ENCODE measurements at regions not wholly inside any gene's neighbourhood (a gene's known extent, or its start where the extent isn't known, plus 50 kb on each side); places are given as distances from the start of the nearest gene placed in this dataset.

DNA sequence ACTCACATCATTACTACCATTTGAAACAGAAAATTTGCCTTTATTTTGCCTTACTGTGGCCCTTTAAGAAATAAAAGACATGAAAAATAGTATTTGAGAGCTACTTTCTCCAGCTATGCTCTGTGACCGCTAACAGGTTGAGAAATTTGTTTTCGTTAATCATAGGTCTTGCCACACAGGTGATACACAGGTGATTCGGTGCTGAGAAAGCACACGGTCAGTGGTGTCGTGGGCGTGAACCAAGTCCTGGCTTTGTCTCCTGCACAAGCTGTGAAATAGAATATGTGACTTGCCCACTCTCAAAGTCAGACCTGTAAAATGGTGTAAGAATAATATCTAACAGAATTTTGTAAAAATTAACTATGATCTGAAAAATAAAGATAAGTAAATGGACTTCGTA, 155.3 kb upstream of the SLC39A10 start:
- WGBS, 2 donors: 87 to 92% methylated on average over 7 of the region's 7 CpGs
- TF ChIP-seq POLR2AphosphoS5 (IDR thresholded peaks at IDR 0.05) (no peak), EP300 (IDR thresholded peaks at IDR 0.05) (no peak), POLR2A (IDR thresholded peaks at IDR 0.05) (no peak)
- TF ChIP-seq, protein P1, sequence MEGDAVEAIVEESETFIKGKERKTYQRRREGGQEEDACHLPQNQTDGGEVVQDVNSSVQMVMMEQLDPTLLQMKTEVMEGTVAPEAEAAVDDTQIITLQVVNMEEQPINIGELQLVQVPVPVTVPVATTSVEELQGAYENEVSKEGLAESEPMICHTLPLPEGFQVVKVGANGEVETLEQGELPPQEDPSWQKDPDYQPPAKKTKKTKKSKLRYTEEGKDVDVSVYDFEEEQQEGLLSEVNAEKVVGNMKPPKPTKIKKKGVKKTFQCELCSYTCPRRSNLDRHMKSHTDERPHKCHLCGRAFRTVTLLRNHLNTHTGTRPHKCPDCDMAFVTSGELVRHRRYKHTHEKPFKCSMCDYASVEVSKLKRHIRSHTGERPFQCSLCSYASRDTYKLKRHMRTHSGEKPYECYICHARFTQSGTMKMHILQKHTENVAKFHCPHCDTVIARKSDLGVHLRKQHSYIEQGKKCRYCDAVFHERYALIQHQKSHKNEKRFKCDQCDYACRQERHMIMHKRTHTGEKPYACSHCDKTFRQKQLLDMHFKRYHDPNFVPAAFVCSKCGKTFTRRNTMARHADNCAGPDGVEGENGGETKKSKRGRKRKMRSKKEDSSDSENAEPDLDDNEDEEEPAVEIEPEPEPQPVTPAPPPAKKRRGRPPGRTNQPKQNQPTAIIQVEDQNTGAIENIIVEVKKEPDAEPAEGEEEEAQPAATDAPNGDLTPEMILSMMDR (IDR thresholded peaks at IDR 0.05): no peak
- no peaks in the 10 kb centered on the region for H3K36me3 ChIP-seq
- intact Hi-C loops (cut with DNase I): no loop called here
- H3K9me3 ChIP-seq: no peaks in the 10 kb centered on the region
- H3K4me1 ChIP-seq: no peaks in the 10 kb centered on the region
- H3K27ac ChIP-seq: no peak overlapping the region
- no peak overlapping the region for H3K4me3 ChIP-seq
- no peaks in the 10 kb centered on the region for H3K27me3 ChIP-seq
- no peak for DNase-seq

DNA sequence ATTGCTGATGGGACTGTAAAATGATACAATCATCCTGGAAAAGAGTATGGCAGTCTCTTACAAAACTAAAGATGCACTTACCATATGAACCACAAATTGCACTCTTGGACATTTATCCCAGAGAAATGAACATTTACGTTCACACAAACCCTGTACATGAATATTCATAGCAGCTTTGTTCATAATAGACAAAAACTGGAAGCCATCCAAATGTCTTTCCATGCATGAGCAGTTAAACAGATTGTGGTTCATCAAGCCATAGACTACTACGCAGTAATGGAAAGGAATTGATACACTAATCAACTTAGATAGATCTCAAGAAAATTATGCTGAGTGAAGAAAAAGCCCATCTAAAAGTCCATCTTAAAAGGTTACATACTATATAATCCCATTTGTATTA, 156.1 kb upstream of the SLC39A10 start:
- H3K4me3 ChIP-seq: no peak overlapping the region
- H3K27ac ChIP-seq: no peak overlapping the region
- H3K9me3 ChIP-seq: no peaks in the 10 kb centered on the region
- H3K27me3 ChIP-seq: no peaks in the 10 kb centered on the region
- intact Hi-C loops (cut with DNase I): no loop called here
- no peak for DNase-seq
- H3K4me1 ChIP-seq: no peaks in the 10 kb centered on the region
- WGBS, 2 donors: 82 to 94% methylated on average over 2 of the region's 2 CpGs
- H3K36me3 ChIP-seq: no peaks in the 10 kb centered on the region
- TF ChIP-seq POLR2AphosphoS5 (IDR thresholded peaks at IDR 0.05): no peak
- TF ChIP-seq EP300 (IDR thresholded peaks at IDR 0.05): no peak
- TF ChIP-seq POLR2A (IDR thresholded peaks at IDR 0.05): no peak
- TF ChIP-seq, protein P1 (IDR thresholded peaks at IDR 0.05): no peak

DNA sequence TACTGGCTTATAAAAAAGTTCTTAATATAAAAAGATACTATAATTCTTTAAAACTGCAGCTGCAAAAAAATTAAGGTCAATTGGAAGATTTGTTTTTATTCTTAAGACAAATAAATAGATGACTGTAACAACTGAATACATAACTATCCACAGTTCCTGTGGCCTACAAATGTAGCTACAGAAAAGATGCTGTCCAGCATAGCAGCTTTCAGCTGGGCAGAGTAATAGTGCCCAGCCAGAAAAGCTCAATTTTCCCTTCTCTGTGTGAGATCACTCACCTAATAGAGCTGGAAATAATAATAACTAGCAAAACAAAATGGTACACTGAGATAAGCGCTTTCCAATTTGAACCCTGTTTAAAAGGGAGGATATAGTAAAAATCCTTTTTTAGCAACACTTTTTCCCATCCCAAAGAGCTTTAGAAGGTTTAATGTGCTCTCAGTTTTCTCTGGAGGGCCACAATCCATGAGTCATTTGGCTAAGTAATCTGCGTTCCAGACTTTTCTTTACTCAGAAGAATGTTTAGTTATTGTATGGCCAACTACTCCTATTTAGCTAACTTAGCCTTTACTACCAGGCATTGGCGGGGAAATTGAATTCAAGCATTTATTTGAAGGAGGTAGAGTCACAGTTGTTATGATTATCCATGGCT, 158.1 kb upstream of the SLC39A10 start:
- Histone ChIP-seq H3K4me3 (no peak overlapping the region), H3K27me3 (no peaks in the 10 kb centered on the region), H3K4me1 (no peaks in the 10 kb centered on the region), H3K36me3 (no peaks in the 10 kb centered on the region), H3K27ac (no peak overlapping the region), H3K9me3 (no peaks in the 10 kb centered on the region)
- no peak for DNase-seq
- TF ChIP-seq POLR2AphosphoS5 (IDR thresholded peaks at IDR 0.05) (no peak), POLR2A (IDR thresholded peaks at IDR 0.05) (no peak), EP300 (IDR thresholded peaks at IDR 0.05) (no peak)
- TF ChIP-seq, protein P1 (IDR thresholded peaks at IDR 0.05): no peak
- 92% methylated on average over 3 of the region's 3 CpGs for WGBS, 2 donors
- intact Hi-C loops (cut with DNase I): loop anchor here (5.0 kb wide), 1 partner anchor 158 kb away; the partner anchor contains the start of gene SLC39A10

DNA sequence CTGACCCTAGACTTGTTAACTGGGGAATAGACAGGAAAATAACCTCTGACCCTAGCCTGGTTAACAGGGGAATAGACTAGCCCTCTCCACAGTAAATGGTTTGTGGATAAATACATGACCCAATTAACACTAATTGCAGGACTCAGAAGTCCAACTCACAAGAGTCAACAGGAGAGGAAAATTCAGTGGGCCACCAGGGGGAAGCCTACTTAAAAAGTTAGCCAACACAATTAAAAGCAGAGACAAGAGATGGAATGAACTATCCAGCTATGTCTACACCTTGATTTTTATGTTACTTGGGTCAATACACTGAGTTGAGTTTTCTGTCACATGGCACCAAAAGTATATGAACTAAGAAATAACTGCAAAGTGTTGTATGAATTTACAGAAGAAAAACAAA, 158.8 kb upstream of the SLC39A10 start:
- TF ChIP-seq EP300 (IDR thresholded peaks at IDR 0.05) (no peak), POLR2A (IDR thresholded peaks at IDR 0.05) (no peak)
- TF ChIP-seq, protein P1 (IDR thresholded peaks at IDR 0.05): peak in 2 of 4 experiments; percentile 19 to 22
- Histone ChIP-seq H3K4me3 (no peak overlapping the region), H3K27ac (no peak overlapping the region), H3K36me3 (no peaks in the 10 kb centered on the region), H3K9me3 (no peaks in the 10 kb centered on the region), H3K4me1 (no peaks in the 10 kb centered on the region), H3K27me3 (no peaks in the 10 kb centered on the region)
- intact Hi-C loops (cut with DNase I): loop anchor here (5.0 kb wide), 1 partner anchor 159 kb away; the partner anchor contains the start of gene SLC39A10
- DNase-seq: no peak

DNA sequence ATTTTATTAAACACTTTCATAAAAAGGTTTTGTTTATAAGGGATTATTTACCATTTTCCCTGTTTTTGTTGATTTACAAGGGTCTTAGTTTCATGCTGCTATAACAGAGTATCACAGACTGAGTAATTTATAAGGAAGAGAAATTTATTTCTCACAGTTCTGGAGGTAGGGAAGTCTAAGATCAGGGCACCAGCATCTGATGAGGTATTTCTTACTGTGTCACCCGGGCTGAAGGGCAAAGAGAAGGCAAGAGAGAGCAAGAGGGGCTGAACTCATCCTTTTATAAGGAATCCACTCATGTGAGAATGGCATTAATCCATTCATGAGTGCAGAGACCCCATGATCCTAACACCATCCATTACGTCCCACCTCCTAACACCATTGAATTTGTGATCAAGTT, 160.0 kb upstream of the SLC39A10 start:
- no peaks in the 10 kb centered on the region for H3K36me3 ChIP-seq
- WGBS, 2 donors: 89 to 92% methylated on average over 2 of the region's 2 CpGs
- no peak overlapping the region for H3K27ac ChIP-seq
- intact Hi-C loops (cut with DNase I): loop anchor here (5.0 kb wide), 1 partner anchor 160 kb away; the partner anchor contains the start of gene SLC39A10
- no peaks in the 10 kb centered on the region for H3K9me3 ChIP-seq
- no peak for TF ChIP-seq POLR2A (IDR thresholded peaks at IDR 0.05)
- TF ChIP-seq POLR2AphosphoS5 (IDR thresholded peaks at IDR 0.05): no peak
- TF ChIP-seq, protein P1 (IDR thresholded peaks at IDR 0.05): no peak
- no peak for TF ChIP-seq EP300 (IDR thresholded peaks at IDR 0.05)
- no peaks in the 10 kb centered on the region for H3K27me3 ChIP-seq
- DNase-seq: no peak
- H3K4me1 ChIP-seq: no peaks in the 10 kb centered on the region
- H3K4me3 ChIP-seq: no peak overlapping the region

Data from sigmoid colon (tissue), 6 donors.